ENCODE measurements at regions not wholly inside any gene's neighbourhood (a gene's known extent, or its start where the extent isn't known, plus 50 kb on each side); places are given as distances from the start of the nearest gene placed in this dataset. TPM values are rescaled to one million over a fixed set of nuclear protein-coding genes. Genes with fewer than 3 reads are reported as not detected.

DNA sequence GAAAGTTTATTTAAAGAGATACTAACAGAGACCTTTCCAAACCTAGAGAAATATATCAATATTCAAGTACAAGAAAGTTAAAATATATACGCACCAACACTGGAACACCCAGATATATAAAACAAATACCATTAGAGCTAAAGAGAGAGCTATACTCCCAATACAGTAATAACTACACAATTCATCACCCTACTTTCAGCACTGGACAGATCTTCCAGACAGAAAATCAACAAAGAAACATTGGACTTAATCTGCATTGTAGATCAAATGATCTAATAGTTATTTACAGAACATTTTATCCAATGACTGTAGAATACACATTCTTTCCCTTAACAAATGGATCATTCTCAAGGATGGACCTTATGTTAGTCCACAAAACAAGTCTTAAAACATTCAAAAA, 311.9 kb downstream of the METTL15 start:
- Mint-ChIP-seq H3K36me3 (ENCODE audit: low read depth) (no peaks in the 10 kb centered on the region), H3K4me1 (no peaks in the 10 kb centered on the region), H3K4me3 (no peak overlapping the region), H3K27ac (no peak overlapping the region), H3K9me3 (ENCODE audit: low read depth) (peaks cover 2% of the 10 kb centered on the region), H3K27me3 (no peaks in the 10 kb centered on the region)
- ATAC-seq, result no peak
- intact Hi-C loops (cut with DNase I, micrococcal nuclease), result no loop called here
- CTCF ChIA-PET, result no interaction called here
- POLR2A ChIA-PET, result no interaction called here
- DNase-seq, result no peak

- ChIA-PET CTCF (interaction anchor here (1.0 kb wide), 1 partner anchor 11 kb away, joined by 5 read pairs; no protein-coding TSS in a partner anchor), POLR2A (no interaction called here)
- DNase-seq, result no peak
- intact Hi-C loops (cut with DNase I, micrococcal nuclease), result no loop called here
- Mint-ChIP-seq H3K4me3 (no peak overlapping the region), H3K36me3 (ENCODE audit: low read depth) (no peaks in the 10 kb centered on the region), H3K9me3 (ENCODE audit: low read depth) (peaks cover 2% of the 10 kb centered on the region), H3K4me1 (no peaks in the 10 kb centered on the region), H3K27me3 (no peaks in the 10 kb centered on the region), H3K27ac (no peak overlapping the region)
- no peak for ATAC-seq
These were observed 309.6 kb downstream of the METTL15 start for GRCh38 chr11:28417601-28418323.

DNA sequence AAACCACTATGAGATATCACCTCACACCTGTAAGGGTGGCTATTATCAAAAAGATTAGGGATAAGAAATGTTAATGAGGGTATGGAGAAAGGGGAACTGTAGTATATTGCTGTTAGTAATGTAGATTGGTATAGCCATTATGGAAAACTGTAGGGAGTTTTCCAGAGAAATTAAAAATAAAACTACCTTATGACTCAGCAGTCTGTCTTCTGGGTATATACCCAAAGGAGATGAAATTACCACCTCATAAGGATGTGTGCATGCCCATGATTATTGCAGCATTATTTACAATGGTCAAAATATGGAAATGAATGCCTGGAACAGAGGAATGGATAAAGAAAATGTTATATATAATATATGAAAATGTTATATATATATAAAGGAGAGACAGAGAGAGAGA, 303.8 kb downstream of the METTL15 start:
- DNase-seq, result no peak
- Mint-ChIP-seq H3K4me3 (no peak overlapping the region), H3K27ac (no peak overlapping the region), H3K4me1 (no peaks in the 10 kb centered on the region), H3K9me3 (ENCODE audit: low read depth) (peaks cover 3% of the 10 kb centered on the region), H3K27me3 (no peaks in the 10 kb centered on the region), H3K36me3 (ENCODE audit: low read depth) (no peaks in the 10 kb centered on the region)
- intact Hi-C loops (cut with DNase I, micrococcal nuclease), result no loop called here
- ChIA-PET POLR2A (no interaction called here), CTCF (interaction anchor here (0.7 kb wide), 1 partner anchor 638 kb away, joined by 3 read pairs; no protein-coding TSS in a partner anchor)
- no peak for ATAC-seq

DNA sequence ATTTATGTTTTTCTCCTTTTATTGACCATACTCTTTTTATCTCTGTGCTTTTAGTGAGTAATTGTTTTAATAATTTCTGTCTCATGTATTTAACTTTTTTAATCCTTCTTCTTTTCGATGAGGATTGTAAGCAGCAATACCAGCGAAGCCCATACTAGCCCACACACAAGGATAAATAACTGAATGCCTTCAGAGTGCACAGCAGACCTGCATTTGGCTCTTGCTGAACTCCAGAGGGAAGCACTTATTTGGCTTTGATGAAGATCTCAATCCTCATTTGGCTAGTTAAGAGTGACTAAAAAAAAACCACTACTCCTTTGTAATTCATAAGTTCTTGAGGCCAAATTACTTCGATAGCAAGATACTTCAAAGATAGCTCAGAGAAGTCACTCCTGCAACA, 293.3 kb downstream of the METTL15 start:
- ATAC-seq, result no peak
- no peak for DNase-seq
- H3K4me3 Mint-ChIP-seq, result no peak overlapping the region
- ChIA-PET CTCF (no interaction called here), POLR2A (no interaction called here)
- no peak overlapping the region for H3K27ac Mint-ChIP-seq
- intact Hi-C loops (cut with DNase I, micrococcal nuclease), result no loop called here
- no peaks in the 10 kb centered on the region for H3K27me3 Mint-ChIP-seq
- peaks cover 2% of the 10 kb centered on the region for H3K9me3 Mint-ChIP-seq (ENCODE audit: low read depth)
- H3K36me3 Mint-ChIP-seq (ENCODE audit: low read depth), result no peaks in the 10 kb centered on the region
- no peaks in the 10 kb centered on the region for H3K4me1 Mint-ChIP-seq

GRCh38 chr11:28400331-28401100, 292.3 kb downstream of the METTL15 start:
- H3K4me3 Mint-ChIP-seq, result no peak overlapping the region
- no peak for ATAC-seq
- intact Hi-C loops (cut with DNase I, micrococcal nuclease), result no loop called here
- no peaks in the 10 kb centered on the region for H3K27me3 Mint-ChIP-seq
- H3K9me3 Mint-ChIP-seq (ENCODE audit: low read depth), result peaks cover 2% of the 10 kb centered on the region
- DNase-seq, result no peak
- H3K36me3 Mint-ChIP-seq (ENCODE audit: low read depth), result no peaks in the 10 kb centered on the region
- ChIA-PET CTCF (no interaction called here), POLR2A (no interaction called here)
- no peak overlapping the region for H3K27ac Mint-ChIP-seq
- no peaks in the 10 kb centered on the region for H3K4me1 Mint-ChIP-seq

GRCh38 chr11:28393348-28393747, 285.2 kb downstream of the METTL15 start:
- no peak for ATAC-seq
- intact Hi-C loops (cut with DNase I, micrococcal nuclease), result no loop called here
- H3K36me3 Mint-ChIP-seq (ENCODE audit: low read depth), result no peaks in the 10 kb centered on the region
- no peaks in the 10 kb centered on the region for H3K4me1 Mint-ChIP-seq
- ChIA-PET POLR2A (no interaction called here), CTCF (no interaction called here)
- H3K27ac Mint-ChIP-seq, result no peak overlapping the region
- H3K27me3 Mint-ChIP-seq, result no peaks in the 10 kb centered on the region
- H3K9me3 Mint-ChIP-seq (ENCODE audit: low read depth), result peaks cover 11% of the 10 kb centered on the region
- DNase-seq, result no peak
- H3K4me3 Mint-ChIP-seq, result no peak overlapping the region

GRCh38 chr11:28384418-28384817, 276.2 kb downstream of the METTL15 start:
- Mint-ChIP-seq H3K27me3 (no peaks in the 10 kb centered on the region), H3K4me1 (no peaks in the 10 kb centered on the region), H3K36me3 (ENCODE audit: low read depth) (peaks cover 1% of the 10 kb centered on the region), H3K4me3 (no peak overlapping the region), H3K9me3 (ENCODE audit: low read depth) (peaks cover 11% of the 10 kb centered on the region), H3K27ac (no peak overlapping the region)
- DNase-seq (no peak), ATAC-seq (no peak)
- intact Hi-C loops (cut with DNase I, micrococcal nuclease), result no loop called here
- CTCF ChIA-PET, result interaction anchor here (1.5 kb wide), 1 partner anchor 10 kb away, joined by 4 read pairs; no protein-coding TSS in a partner anchor
- POLR2A ChIA-PET, result no interaction called here

DNA sequence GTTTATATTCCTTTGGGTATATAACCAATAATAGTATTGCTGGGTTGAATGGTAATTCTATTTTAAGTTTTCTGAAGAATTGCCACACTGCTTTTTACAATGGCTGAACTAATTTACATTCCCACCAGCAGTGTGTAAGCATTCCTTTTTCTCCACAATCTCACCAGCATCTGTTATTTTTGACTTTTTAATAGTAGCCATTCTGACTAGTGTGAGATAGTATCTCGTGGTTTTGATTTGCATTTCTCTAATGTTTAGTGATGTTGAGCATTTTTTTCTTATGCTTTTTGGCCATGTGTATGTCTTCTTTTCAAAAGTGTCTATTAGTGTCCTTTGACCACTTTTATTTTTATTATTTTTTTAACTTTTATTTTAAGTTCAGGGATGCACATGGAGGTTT, 275.3 kb downstream of the METTL15 start:
- intact Hi-C loops (cut with DNase I, micrococcal nuclease), result no loop called here
- no peak for ATAC-seq
- H3K4me1 Mint-ChIP-seq, result no peaks in the 10 kb centered on the region
- no peak overlapping the region for H3K27ac Mint-ChIP-seq
- CTCF ChIA-PET, result no interaction called here
- POLR2A ChIA-PET, result no interaction called here
- DNase-seq, result no peak
- H3K27me3 Mint-ChIP-seq, result no peaks in the 10 kb centered on the region
- H3K9me3 Mint-ChIP-seq (ENCODE audit: low read depth), result peaks cover 13% of the 10 kb centered on the region
- H3K4me3 Mint-ChIP-seq, result no peak overlapping the region
- peaks cover 1% of the 10 kb centered on the region for H3K36me3 Mint-ChIP-seq (ENCODE audit: low read depth)

Small RNAs in the stretch of these regions (microRNA-seq; reads per million reads assigned to microRNA genes)
- not detected for gene MIR8068 (ENCODE audit: borderline replicate concordance)

Measured in activated CD4-positive, alpha-beta T cell treated with anti-CD3 and anti-CD28 coated beads for 36 hours (primary cell).